ENCODE measurements at regions not wholly inside any gene's neighbourhood (a gene's known extent, or its start where the extent isn't known, plus 50 kb on each side); places are given as distances from the start of the nearest gene placed in this dataset.

- TF ChIP-seq, protein P1, sequence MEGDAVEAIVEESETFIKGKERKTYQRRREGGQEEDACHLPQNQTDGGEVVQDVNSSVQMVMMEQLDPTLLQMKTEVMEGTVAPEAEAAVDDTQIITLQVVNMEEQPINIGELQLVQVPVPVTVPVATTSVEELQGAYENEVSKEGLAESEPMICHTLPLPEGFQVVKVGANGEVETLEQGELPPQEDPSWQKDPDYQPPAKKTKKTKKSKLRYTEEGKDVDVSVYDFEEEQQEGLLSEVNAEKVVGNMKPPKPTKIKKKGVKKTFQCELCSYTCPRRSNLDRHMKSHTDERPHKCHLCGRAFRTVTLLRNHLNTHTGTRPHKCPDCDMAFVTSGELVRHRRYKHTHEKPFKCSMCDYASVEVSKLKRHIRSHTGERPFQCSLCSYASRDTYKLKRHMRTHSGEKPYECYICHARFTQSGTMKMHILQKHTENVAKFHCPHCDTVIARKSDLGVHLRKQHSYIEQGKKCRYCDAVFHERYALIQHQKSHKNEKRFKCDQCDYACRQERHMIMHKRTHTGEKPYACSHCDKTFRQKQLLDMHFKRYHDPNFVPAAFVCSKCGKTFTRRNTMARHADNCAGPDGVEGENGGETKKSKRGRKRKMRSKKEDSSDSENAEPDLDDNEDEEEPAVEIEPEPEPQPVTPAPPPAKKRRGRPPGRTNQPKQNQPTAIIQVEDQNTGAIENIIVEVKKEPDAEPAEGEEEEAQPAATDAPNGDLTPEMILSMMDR (IDR thresholded peaks at IDR 0.05) = no peak
- TF ChIP-seq POLR2A (IDR thresholded peaks at IDR 0.05) = no peak
Observed at GRCh38 chr15:46815240-46815639, 902.1 kb upstream of the SEMA6D start.

Measured in uterus (tissue), 2 donors.